H9 (cell line): ENCODE measurements at regions not wholly inside any gene's neighbourhood (a gene's known extent, or its start where the extent isn't known, plus 50 kb on each side); places are given as distances from the start of the nearest gene placed in this dataset.

Experiments
- DNase-seq: peaks from one replicate; pipeline ENCODE4 v3.0.0-alpha.2; 2017
- H2AFZ ChIP-seq: one replicate; pipeline ENCODE4 v1.6.1; 2013; ENCODE audit warnings: mild to moderate bottlenecking, low read length, control low read depth, moderate library complexity
- H2AK5ac ChIP-seq: 2 replicates; pipeline ENCODE4 v1.6.1; 2013; ENCODE audit warnings: low read length, control low read depth, mixed read lengths; ENCODE audit not compliant: insufficient read length
- H2BK120ac ChIP-seq: one replicate; pipeline ENCODE4 v1.6.1; 2013; ENCODE audit warnings: low read depth, mild to moderate bottlenecking, low read length, control low read depth, inconsistent platforms; ENCODE audit not compliant: poor library complexity, severe bottlenecking
- H2BK12ac ChIP-seq: 2 replicates; pipeline ENCODE4 v1.6.1; 2013; ENCODE audit warnings: low read length, control low read depth, mixed read lengths, low read depth; ENCODE audit not compliant: insufficient read length
- H2BK15ac ChIP-seq: 2 replicates; pipeline ENCODE4 v1.6.1; 2013; ENCODE audit warnings: low read depth, low read length, control low read depth
- H2BK20ac ChIP-seq: one replicate; pipeline ENCODE4 v1.6.1; 2013; ENCODE audit warnings: low read depth, mild to moderate bottlenecking, low read length, control low read depth, inconsistent platforms; ENCODE audit not compliant: poor library complexity, severe bottlenecking
- H2BK5ac ChIP-seq: 2 replicates; pipeline ENCODE4 v1.6.1; 2013; ENCODE audit warnings: low read length, control low read depth, mixed read lengths; ENCODE audit not compliant: insufficient read length
- H3K14ac ChIP-seq: 2 replicates; pipeline ENCODE4 v1.6.1; 2013; ENCODE audit warnings: low read length, control low read depth; ENCODE audit not compliant: insufficient read depth
- H3K18ac ChIP-seq: 2 replicates; pipeline ENCODE4 v1.6.1; 2013; ENCODE audit warnings: low read depth, mild to moderate bottlenecking, mixed read lengths, low read length, control low read depth; ENCODE audit not compliant: insufficient read length
- H3K23ac ChIP-seq: 2 replicates; pipeline ENCODE4 v1.6.1; 2013; ENCODE audit warnings: low read length, control low read depth, mixed read lengths, low read depth; ENCODE audit not compliant: insufficient read length
- H3K23me2 ChIP-seq: 2 replicates; pipeline ENCODE4 v1.6.1; 2013; ENCODE audit warnings: low read depth, mild to moderate bottlenecking, mixed read lengths, low read length, control low read depth; ENCODE audit not compliant: insufficient read length, poor library complexity, severe bottlenecking
- H3K27ac ChIP-seq: 2 replicates; pipeline ENCODE4 v1.5.1; 2013; ENCODE audit warnings: low read length, control low read depth, mixed read lengths, low read depth; ENCODE audit not compliant: insufficient read length
- H3K27me3 ChIP-seq: 2 replicates; pipeline ENCODE4 v1.6.1; 2013; ENCODE audit warnings: low read length, control low read depth, inconsistent platforms; ENCODE audit not compliant: insufficient read depth
- H3K4ac ChIP-seq: 2 replicates; pipeline ENCODE4 v1.6.1; 2013; ENCODE audit warnings: low read depth, mild to moderate bottlenecking, control low read depth, inconsistent platforms, low read length, moderate library complexity
- H3K4me1 ChIP-seq: 2 replicates; pipeline ENCODE4 v1.6.1; 2013; ENCODE audit warnings: low read length, control low read depth, inconsistent platforms; ENCODE audit not compliant: insufficient read depth
- H3K4me2 ChIP-seq: 2 replicates; pipeline ENCODE4 v1.6.1; 2013; ENCODE audit warnings: low read length, control low read depth, mixed read lengths; ENCODE audit not compliant: insufficient read length, insufficient read depth
- H3K56ac ChIP-seq: 2 replicates; pipeline ENCODE4 v1.6.1; 2013; ENCODE audit warnings: low read depth, mild to moderate bottlenecking, mixed read lengths, low read length, control low read depth; ENCODE audit not compliant: insufficient read length
- H3K79me1 ChIP-seq: 2 replicates; pipeline ENCODE4 v1.6.1; 2013; ENCODE audit warnings: low read depth, mild to moderate bottlenecking, moderate library complexity, low read length, control low read depth, inconsistent platforms; ENCODE audit not compliant: insufficient read depth, poor library complexity, severe bottlenecking
- H3K79me2 ChIP-seq: 2 replicates; pipeline ENCODE4 v1.6.1; 2013; ENCODE audit warnings: low read length, control low read depth, inconsistent platforms; ENCODE audit not compliant: insufficient read depth
- H3K9ac ChIP-seq: 2 replicates; pipeline ENCODE4 v1.6.1; 2013; ENCODE audit warnings: low read length, control low read depth, mixed read lengths; ENCODE audit not compliant: insufficient read length; ENCODE audit errors: extremely low read depth
- H3K9me3 ChIP-seq: one replicate; pipeline ENCODE4 v1.6.1; 2013; ENCODE audit warnings: low read depth, low read length, inconsistent platforms; ENCODE audit not compliant: control insufficient read depth
- H3T11ph ChIP-seq: one replicate; pipeline ENCODE4 v1.6.1; 2013; ENCODE audit warnings: mild to moderate bottlenecking, low read length, control low read depth, inconsistent platforms
- H4K20me1 ChIP-seq: one replicate; pipeline ENCODE4 v1.6.1; 2013; ENCODE audit not compliant: control insufficient read depth, insufficient read length, insufficient read depth
- H4K5ac ChIP-seq: 2 replicates; pipeline ENCODE4 v1.6.1; 2013; ENCODE audit warnings: low read depth, mild to moderate bottlenecking, mixed read lengths, low read length, control low read depth; ENCODE audit not compliant: insufficient read length
- H4K8ac ChIP-seq: replicated peaks from 2 replicates; pipeline ENCODE4 v1.6.1; 2013; ENCODE audit warnings: low read length, control low read depth, mixed read lengths, low read depth; ENCODE audit not compliant: insufficient read length
- H4K91ac ChIP-seq: 2 replicates; pipeline ENCODE4 v1.6.1; 2013; ENCODE audit warnings: low read depth, mild to moderate bottlenecking, moderate library complexity, mixed read lengths, low read length, control low read depth; ENCODE audit not compliant: insufficient read length
- H3K27ac Mint-ChIP-seq, 3 experiments: 2 replicates in 2 of 3; 3 replicates in 1 of 3; pipeline ENCODE4 v1.8.0; 2020 to 2021; ENCODE audit warnings: mixed read lengths in 3 of 3, mild to moderate bottlenecking in 1 of 3, moderate library complexity in 1 of 3
- H3K27me3 Mint-ChIP-seq: 2 replicates; pipeline ENCODE4 v1.8.0; 2021; ENCODE audit warnings: low read depth, mild to moderate bottlenecking, moderate library complexity, mixed read lengths
- H3K36me3 Mint-ChIP-seq, 3 experiments: 2 replicates in 2 of 3; 3 replicates in 1 of 3; pipeline ENCODE4 v1.8.0; 2020 to 2021; ENCODE audit warnings: low read depth in 3 of 3, mixed read lengths in 3 of 3; ENCODE audit not compliant: insufficient read depth in 1 of 3
- H3K4me1 Mint-ChIP-seq, 2 experiments: 2 replicates each; pipeline ENCODE4 v1.8.0; 2020; ENCODE audit warnings: mixed read lengths in 2 of 2
- H3K4me3 Mint-ChIP-seq, 2 experiments: 2 replicates in 1 of 2; 3 replicates in 1 of 2; pipeline ENCODE4 v1.8.0; 2020 to 2021; ENCODE audit warnings: mild to moderate bottlenecking in 2 of 2, mixed read lengths in 2 of 2, moderate library complexity in 1 of 2
- H3K9me3 Mint-ChIP-seq, 2 experiments: 2 replicates in 1 of 2; 3 replicates in 1 of 2; pipeline ENCODE4 v1.8.0; 2020; ENCODE audit warnings: mild to moderate bottlenecking in 2 of 2, mixed read lengths in 2 of 2, moderate library complexity in 1 of 2
- WGBS: extraction: QIAGEN DNeasy Blood & Tissue Kit; methylation state at CpG from one replicate; pipeline ENCODE4 v1.1.7; 2013; ENCODE audit warnings: missing lambda C conversion rate, low lambda C conversion rate, mixed read lengths; ENCODE audit not compliant: insufficient read length; ENCODE audit errors: extremely low coverage; 5-methylcytosine and 5-hydroxymethylcytosine counted together
- TF ChIP-seq, protein P1 (sequence below): fragments of 200-600 bp; sonication (generic); conservative IDR thresholded peaks from 3 replicates; pipeline ENCODE4 v1.8.0; 2021; ENCODE audit warnings: antibody characterized with exemption, mild to moderate bottlenecking

DNA sequence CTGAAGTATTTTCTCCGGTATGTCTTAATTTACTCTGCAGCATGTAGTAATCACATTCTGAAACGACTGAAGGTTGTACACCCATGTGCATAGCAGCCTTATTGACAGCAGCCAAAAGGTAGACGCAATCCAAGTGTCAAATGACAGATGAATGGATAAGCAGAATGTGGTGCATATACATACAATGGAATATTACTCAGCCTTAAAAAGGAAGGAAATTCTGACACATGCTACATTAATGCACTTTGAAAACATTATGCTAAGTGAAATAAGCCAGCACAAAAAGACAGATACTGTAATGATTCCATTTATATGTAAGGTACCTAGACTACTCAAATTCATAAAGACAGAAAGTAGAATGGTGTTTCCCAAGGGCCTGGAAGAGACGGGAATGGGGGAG lies 88.0 kb upstream of the EFEMP1 start:
- Histone ChIP-seq H2BK20ac (no peak overlapping the region), H4K20me1 (no peaks in the 10 kb centered on the region), H2BK5ac (no peak overlapping the region), H3K56ac (no peak overlapping the region), H2BK120ac (no peak overlapping the region), H3K79me1 (no peaks in the 10 kb centered on the region), H4K8ac (no peak overlapping the region), H3K23ac (no peak overlapping the region), H3K9me3 (no peaks in the 10 kb centered on the region), H2AK5ac (no peak overlapping the region), H2AFZ (no peak overlapping the region), H3K14ac (no peak overlapping the region), H3K23me2 (no peaks in the 10 kb centered on the region), H3K4me2 (no peak overlapping the region), H3K27me3 (no peaks in the 10 kb centered on the region), H3K4ac (no peak overlapping the region), H2BK15ac (no peak overlapping the region), H3K27ac (no peak overlapping the region), H3K9ac (no peak overlapping the region), H3T11ph (no peak overlapping the region), H3K4me1 (peaks cover 2% of the 10 kb centered on the region; the same call in 1 of the 2 replicates), H2BK12ac (no peak overlapping the region), H4K91ac (no peak overlapping the region), H4K5ac (no peak overlapping the region), H3K79me2 (no peaks in the 10 kb centered on the region), H3K18ac (no peak overlapping the region)
- H3K9me3 Mint-ChIP-seq: no peaks in the 10 kb centered on the region
- no peak overlapping the region for H3K4me3 Mint-ChIP-seq
- H3K36me3 Mint-ChIP-seq: no peaks in the 10 kb centered on the region
- no peak overlapping the region for H3K27ac Mint-ChIP-seq
- TF ChIP-seq, protein P1, sequence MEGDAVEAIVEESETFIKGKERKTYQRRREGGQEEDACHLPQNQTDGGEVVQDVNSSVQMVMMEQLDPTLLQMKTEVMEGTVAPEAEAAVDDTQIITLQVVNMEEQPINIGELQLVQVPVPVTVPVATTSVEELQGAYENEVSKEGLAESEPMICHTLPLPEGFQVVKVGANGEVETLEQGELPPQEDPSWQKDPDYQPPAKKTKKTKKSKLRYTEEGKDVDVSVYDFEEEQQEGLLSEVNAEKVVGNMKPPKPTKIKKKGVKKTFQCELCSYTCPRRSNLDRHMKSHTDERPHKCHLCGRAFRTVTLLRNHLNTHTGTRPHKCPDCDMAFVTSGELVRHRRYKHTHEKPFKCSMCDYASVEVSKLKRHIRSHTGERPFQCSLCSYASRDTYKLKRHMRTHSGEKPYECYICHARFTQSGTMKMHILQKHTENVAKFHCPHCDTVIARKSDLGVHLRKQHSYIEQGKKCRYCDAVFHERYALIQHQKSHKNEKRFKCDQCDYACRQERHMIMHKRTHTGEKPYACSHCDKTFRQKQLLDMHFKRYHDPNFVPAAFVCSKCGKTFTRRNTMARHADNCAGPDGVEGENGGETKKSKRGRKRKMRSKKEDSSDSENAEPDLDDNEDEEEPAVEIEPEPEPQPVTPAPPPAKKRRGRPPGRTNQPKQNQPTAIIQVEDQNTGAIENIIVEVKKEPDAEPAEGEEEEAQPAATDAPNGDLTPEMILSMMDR: no peak
- H3K4me1 Mint-ChIP-seq: peaks cover 13 to 16% of the 10 kb centered on the region in 2 experiments
- no peaks in the 10 kb centered on the region for H3K27me3 Mint-ChIP-seq
- DNase-seq: no peak
- no CpG with 5 or more reads among the region's 4 CpGs for WGBS
